IMR-90 (cell line): ENCODE measurements at regions not wholly inside any gene's neighbourhood (a gene's known extent, or its start where the extent isn't known, plus 50 kb on each side); places are given as distances from the start of the nearest gene placed in this dataset.

Experiments used
- ATAC-seq: fragments of 200-7000 bp; cut with Tn5 transposase; 2 replicates; pipeline ENCODE4 v1.9.1; 2020; ENCODE audit warnings: low read depth, mild to moderate bottlenecking, moderate library complexity
- BruUV-seq: library from RNA; stranded (reverse); fragments of 400-500 nt; replicated peaks from 2 replicates; lab custom pipeline; 2021; lab: Mats Ljungman, UMichigan
- CTCF ChIA-PET: fragments of 300-600 bp; formaldehyde crosslinking; extraction: SDS; loops from one replicate; lab custom pipeline; 2021; ENCODE audit warnings: antibody characterized with exemption; lab: Yijun Ruan, JAX
- POLR2A ChIA-PET: fragments of 300-600 bp; sonication (Branson Sonifier 250); formaldehyde crosslinking; loops from one replicate; lab custom pipeline; 2022; ENCODE audit warnings: antibody characterized with exemption; ENCODE audit not compliant: unreplicated experiment; lab: Charles Lee
- DNase-seq: peaks from one replicate; pipeline ENCODE4 v3.0.0; 2013
- H2AFZ ChIP-seq: replicated peaks from 2 replicates; pipeline ENCODE3; 2013; ENCODE audit warnings: low read length, mild to moderate bottlenecking; ENCODE audit not compliant: poor library complexity
- H2AK5ac ChIP-seq: 2 replicates; pipeline ENCODE4 v1.6.1; 2013; ENCODE audit warnings: low read depth, low read length, inconsistent platforms
- H2AK9ac ChIP-seq: replicated peaks from 2 replicates; pipeline ENCODE3; 2013; ENCODE audit warnings: mild to moderate bottlenecking, low read depth, low read length, moderate library complexity; ENCODE audit not compliant: poor library complexity
- H2BK120ac ChIP-seq: 2 replicates; pipeline ENCODE4 v1.6.1; 2013; ENCODE audit warnings: low read depth, low read length, inconsistent platforms
- H2BK15ac ChIP-seq: 3 replicates; pipeline ENCODE4 v1.6.1; 2013; ENCODE audit warnings: low read depth, low read length, inconsistent platforms
- H2BK20ac ChIP-seq: 2 replicates; pipeline ENCODE4 v1.6.1; 2013; ENCODE audit warnings: low read depth, mild to moderate bottlenecking, inconsistent platforms, low read length, moderate library complexity
- H2BK5ac ChIP-seq: 2 replicates; pipeline ENCODE4 v1.6.1; 2013; ENCODE audit warnings: mild to moderate bottlenecking, low read depth, low read length, inconsistent platforms; ENCODE audit not compliant: poor library complexity, severe bottlenecking
- H3K14ac ChIP-seq: replicated peaks from 2 replicates; pipeline ENCODE4 v1.6.1; 2013; ENCODE audit warnings: low read depth, low read length, inconsistent platforms
- H3K18ac ChIP-seq: 2 replicates; pipeline ENCODE4 v1.6.1; 2013; ENCODE audit warnings: low read depth, low read length, control low read depth
- H3K23ac ChIP-seq: 2 replicates; pipeline ENCODE4 v1.6.1; 2013; ENCODE audit warnings: low read depth, low read length, inconsistent platforms
- H3K27ac ChIP-seq: 2 replicates; pipeline ENCODE4 v1.5.1; 2013; ENCODE audit warnings: mild to moderate bottlenecking, control low read depth, low read length; ENCODE audit not compliant: insufficient read depth
- H3K27me3 ChIP-seq: 2 replicates; pipeline ENCODE4 v1.6.1; 2013; ENCODE audit warnings: low read length; ENCODE audit not compliant: control insufficient read depth, insufficient read depth
- H3K36me3 ChIP-seq: 2 replicates; pipeline ENCODE4 v1.6.1; 2013; ENCODE audit warnings: low read length, mixed read lengths; ENCODE audit not compliant: control insufficient read depth, insufficient read depth
- H3K4ac ChIP-seq: 2 replicates; pipeline ENCODE4 v1.6.1; 2013; ENCODE audit warnings: low read depth, low read length, inconsistent platforms
- H3K4me1 ChIP-seq: 2 replicates; pipeline ENCODE4 v1.6.1; 2013; ENCODE audit warnings: low read length, mixed read lengths; ENCODE audit not compliant: control insufficient read depth, insufficient read depth
- H3K4me2 ChIP-seq: 2 replicates; pipeline ENCODE4 v1.6.1; 2013; ENCODE audit warnings: low read depth, mild to moderate bottlenecking, control low read depth, low read length, moderate library complexity
- H3K4me3 ChIP-seq: 2 replicates; pipeline ENCODE4 v1.5.1; 2013; ENCODE audit warnings: low read depth, mild to moderate bottlenecking, control low read depth, low read length, moderate library complexity; ENCODE audit not compliant: insufficient read depth
- H3K56ac ChIP-seq: 2 replicates; pipeline ENCODE4 v1.6.1; 2013; ENCODE audit warnings: low read length, inconsistent platforms; ENCODE audit not compliant: insufficient read depth; ENCODE audit errors: extremely low read depth
- H3K79me1 ChIP-seq, 2 experiments: 2 replicates each; pipeline ENCODE4 v1.6.1; 2013; ENCODE audit warnings: low read length in 2 of 2, inconsistent platforms in 1 of 2, low read depth in 1 of 2
- H3K9ac ChIP-seq: 2 replicates; pipeline ENCODE4 v1.6.1; 2013; ENCODE audit warnings: low read depth, low read length, control low read depth
- H3K9me1 ChIP-seq: 2 replicates; pipeline ENCODE4 v1.6.1; 2013; ENCODE audit warnings: low read length, inconsistent platforms; ENCODE audit not compliant: insufficient read depth
- H3K9me3 ChIP-seq: 2 replicates; pipeline ENCODE4 v1.6.1; 2013; ENCODE audit warnings: low read length; ENCODE audit not compliant: control insufficient read depth, insufficient read depth
- H4K20me1 ChIP-seq: 2 replicates; pipeline ENCODE4 v1.6.1; 2013; ENCODE audit warnings: low read length, inconsistent platforms; ENCODE audit not compliant: insufficient read depth
- H4K5ac ChIP-seq: 2 replicates; pipeline ENCODE4 v1.6.1; 2013; ENCODE audit warnings: mild to moderate bottlenecking, low read depth, low read length, control low read depth
- H4K8ac ChIP-seq, 2 experiments: 2 replicates each; pipeline ENCODE4 v1.6.1; 2013; ENCODE audit warnings: low read depth in 2 of 2, low read length in 2 of 2, control low read depth in 1 of 2, inconsistent platforms in 1 of 2
- H4K91ac ChIP-seq: 2 replicates; pipeline ENCODE4 v1.6.1; 2013; ENCODE audit warnings: low read depth, low read length, inconsistent platforms; ENCODE audit not compliant: insufficient read depth
- ELK1 ChIP-seq: fragments of 150-350 bp; IDR thresholded peaks from 2 replicates; pipeline ENCODE4 v1.6.1; 2016; ENCODE audit warnings: low read depth, mild to moderate bottlenecking, low read length, moderate library complexity, borderline replicate concordance
- FOS ChIP-seq: fragments of 150-350 bp; IDR thresholded peaks from 2 replicates; pipeline ENCODE4 v1.6.1; 2016; ENCODE audit warnings: low read depth, low read length
- MAFK ChIP-seq: IDR thresholded peaks from 2 replicates; pipeline ENCODE4 v1.6.1; 2012; ENCODE audit warnings: low read depth, low read length, improper control_type of control experiment
- MXI1 ChIP-seq: IDR thresholded peaks from 2 replicates; pipeline ENCODE4 v1.6.1; 2012; ENCODE audit warnings: low read depth, mild to moderate bottlenecking, low read length, moderate library complexity, borderline replicate concordance
- NFE2L2 ChIP-seq: fragments of 150-350 bp; IDR thresholded peaks from 2 replicates; pipeline ENCODE4 v1.6.1; 2016; ENCODE audit warnings: low read depth, mild to moderate bottlenecking, low read length
- POLR2A ChIP-seq: IDR thresholded peaks from 2 replicates; pipeline ENCODE4 v1.6.1; 2012; ENCODE audit warnings: mild to moderate bottlenecking, low read depth, low read length
- RCOR1 ChIP-seq: IDR thresholded peaks from 2 replicates; pipeline ENCODE4 v1.6.1; 2012; ENCODE audit warnings: mild to moderate bottlenecking, low read length, improper control_type of control experiment; ENCODE audit not compliant: insufficient replicate concordance
- WGBS, 2 experiments: methylation state at CpG; one replicate each; pipeline versions ENCODE4 v1.1.5 to v1.1.7; 2013; ENCODE audit warnings: missing lambda C conversion rate in 2 of 2; ENCODE audit not compliant: insufficient read length in 1 of 2; ENCODE audit errors: extremely low coverage in 2 of 2; 5-methylcytosine and 5-hydroxymethylcytosine counted together
- dilution Hi-C: fragments of 300-500 bp; cut with HindIII; formaldehyde crosslinking; loops from one replicate; pipeline ENCODE4 v1.14.3; 2018; ENCODE audit warnings: low sequenced_read_pairs; ENCODE audit not compliant: unreplicated experiment
- in situ Hi-C: fragments of 300-500 bp; cut with MboI; formaldehyde crosslinking; loops from 3 replicates; pipeline ENCODE4 v1.14.3; 2019; ENCODE audit warnings: low sequenced_read_pairs, inconsistent platforms, mixed read lengths
- intact Hi-C: fragments of 100-400 bp; cut with micrococcal nuclease; formaldehyde crosslinking; loops from 2 replicates; pipeline ENCODE4 v1.10.0; 2022

DNA sequence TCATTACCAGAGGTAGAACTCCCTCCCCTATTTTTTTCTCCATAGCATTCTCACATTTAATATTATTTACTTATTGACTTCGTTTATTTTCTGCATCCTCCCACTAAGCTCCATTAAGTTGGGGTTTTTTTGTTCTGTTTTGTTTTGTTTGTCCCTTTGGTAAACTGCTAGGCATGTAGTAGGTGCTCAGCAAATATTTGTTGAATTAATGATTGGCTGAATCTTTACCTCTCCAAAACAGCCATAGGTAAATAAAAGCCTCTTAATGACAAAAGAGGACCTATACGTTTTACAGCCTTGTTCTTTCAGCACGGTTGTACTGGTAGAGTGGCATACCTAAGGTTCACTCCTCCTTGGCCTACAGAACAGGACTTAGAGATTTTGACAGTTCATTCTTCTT is 52.0 kb downstream of the PRORP start:
- Histone ChIP-seq H2BK5ac (no peak overlapping the region), H2BK15ac (no peak overlapping the region), H3K23ac (no peak overlapping the region), H3K9ac (no peak overlapping the region), H2BK120ac (no peak overlapping the region), H2AK5ac (no peak overlapping the region), H3K4ac (no peak overlapping the region), H3K4me1 (no peaks in the 10 kb centered on the region), H3K14ac (no peak overlapping the region), H3K56ac (no peak overlapping the region), H2AK9ac (no peak overlapping the region), H3K36me3 (peaks cover 5% of the 10 kb centered on the region; the same call in 1 of the 2 replicates), H3K79me1 (peaks cover 4% of the 10 kb centered on the region in 2 experiments; a peak in 2 of 4 replicates), H3K9me3 (no peaks in the 10 kb centered on the region), H3K27ac (no peak overlapping the region), H3K9me1 (no peaks in the 10 kb centered on the region; the same call in 1 of the 2 replicates), H3K18ac (no peak overlapping the region), H3K4me3 (no peak overlapping the region), H4K8ac (no peak overlapping the region), H4K91ac (no peak overlapping the region), H4K20me1 (no peaks in the 10 kb centered on the region), H3K4me2 (no peak overlapping the region), H2AFZ (no peak overlapping the region), H3K27me3 (no peaks in the 10 kb centered on the region), H4K5ac (no peak overlapping the region), H2BK20ac (no peak overlapping the region)
- ChIA-PET CTCF (no interaction called here), POLR2A (no interaction called here)
- no peak for TF ChIP-seq ELK1
- TF ChIP-seq NFE2L2: no peak
- TF ChIP-seq FOS: no peak
- no peak for TF ChIP-seq POLR2A
- no peak for TF ChIP-seq MXI1
- no peak for TF ChIP-seq MAFK
- TF ChIP-seq RCOR1: no peak
- BruUV-seq: no TSS peak
- no peak for DNase-seq
- intact Hi-C loops (no loop called here), in situ Hi-C loops (no loop called here), dilution Hi-C loops (no loop called here)
- WGBS, 2 experiments: no CpG with 5 or more reads among the region's 3 CpGs
- ATAC-seq: no peak
